DOHH2 (cell line): ENCODE measurements at regions not wholly inside any gene's neighbourhood (a gene's known extent, or its start where the extent isn't known, plus 50 kb on each side); places are given as distances from the start of the nearest gene placed in this dataset.

Experiments
- CTCF ChIP-seq: fragments of 200-600 bp; sonication (generic); IDR thresholded peaks from one replicate; pipeline ENCODE4 v1.5.1; 2014; ENCODE audit warnings: antibody characterized with exemption, mild to moderate bottlenecking, low read depth, low read length; ENCODE audit not compliant: poor library complexity, severe bottlenecking
- EZH2phosphoT487 ChIP-seq: fragments of 200-600 bp; sonication (generic); IDR thresholded peaks from 2 replicates; pipeline ENCODE4 v1.6.1; 2017; ENCODE audit warnings: borderline replicate concordance, mild to moderate bottlenecking, antibody characterized with exemption, low read length, moderate library complexity, mixed read lengths

- no peak for TF ChIP-seq CTCF
- no peak for TF ChIP-seq EZH2phosphoT487
Measured at GRCh38 chr10:107754814-107755213, 590.3 kb upstream of the SORCS1 start.
